GM20000 (cell line): ENCODE measurements at regions not wholly inside any gene's neighbourhood (a gene's known extent, or its start where the extent isn't known, plus 50 kb on each side); places are given as distances from the start of the nearest gene placed in this dataset.

Experiments
- DNase-seq: peaks from one replicate; pipeline ENCODE4 v3.0.0; 2012; ENCODE audit warnings: low spot score
- CTCF ChIP-seq: IDR thresholded peaks from 2 replicates; pipeline ENCODE4 v1.5.1; 2012; ENCODE audit warnings: mild to moderate bottlenecking, control low read depth; ENCODE audit errors: extremely low read depth, missing control alignments

DNA sequence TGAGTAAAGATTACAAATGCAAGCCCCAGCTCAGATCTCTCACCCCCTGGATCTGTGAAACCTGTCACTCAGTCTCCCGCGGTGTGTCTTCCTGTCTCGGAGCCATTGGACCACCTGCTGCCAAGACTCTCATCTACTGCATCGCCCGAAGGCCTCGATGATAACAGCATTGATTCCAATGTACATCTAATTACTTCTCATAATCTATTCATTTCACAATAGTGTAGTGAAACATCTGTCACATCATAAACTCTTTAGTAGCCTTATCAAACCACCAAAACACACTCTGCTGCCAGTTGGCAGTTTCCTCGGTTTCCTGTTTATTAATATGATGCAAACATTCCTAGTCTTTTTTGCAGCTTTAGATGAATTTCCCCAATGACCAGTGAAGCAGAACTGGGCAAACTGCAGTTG, 220.3 kb downstream of the POU4F1 start:
- no peak for TF ChIP-seq CTCF
- DNase-seq: no peak

DNA sequence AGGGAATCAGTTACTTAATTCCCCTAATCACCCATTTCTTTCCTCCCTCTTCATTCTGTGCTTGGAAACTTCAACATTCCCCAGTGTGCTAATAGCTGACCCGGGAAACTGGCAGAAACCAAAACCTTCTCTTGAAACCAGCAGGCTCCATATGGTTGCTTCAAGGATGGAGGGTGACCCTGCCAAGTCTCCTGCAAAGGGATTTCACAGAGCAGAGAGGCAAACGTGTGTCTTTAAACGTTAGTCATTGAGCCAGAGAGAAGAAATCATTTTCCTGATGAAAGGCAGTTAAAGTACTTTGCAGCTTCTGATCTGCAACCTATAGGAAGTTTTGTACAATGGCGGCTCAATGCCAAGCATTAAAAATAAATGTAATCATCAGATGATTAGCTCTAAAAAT, 220.9 kb downstream of the POU4F1 start:
- no peak for DNase-seq
- TF ChIP-seq CTCF: no peak

DNA sequence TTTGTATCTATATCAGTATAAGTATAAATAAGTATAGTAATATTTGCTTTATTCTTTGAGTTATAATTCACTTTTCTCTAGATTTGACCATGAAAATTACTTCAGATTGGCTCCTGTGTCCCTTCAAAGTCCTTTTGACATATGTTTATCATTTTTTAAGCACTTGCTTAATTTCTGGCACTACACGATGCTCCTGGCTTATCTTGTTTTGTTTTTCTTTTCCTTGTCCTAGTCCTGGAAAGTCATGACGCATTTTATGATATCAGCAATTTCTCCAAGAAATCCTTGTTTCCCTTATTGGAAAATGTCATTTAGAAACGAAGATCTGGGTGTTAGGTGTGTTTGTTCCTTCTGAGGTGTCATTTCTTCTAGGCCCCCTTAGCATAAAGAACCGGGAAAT, 226.5 kb downstream of the POU4F1 start:
- DNase-seq: no peak
- TF ChIP-seq CTCF: no peak

DNA sequence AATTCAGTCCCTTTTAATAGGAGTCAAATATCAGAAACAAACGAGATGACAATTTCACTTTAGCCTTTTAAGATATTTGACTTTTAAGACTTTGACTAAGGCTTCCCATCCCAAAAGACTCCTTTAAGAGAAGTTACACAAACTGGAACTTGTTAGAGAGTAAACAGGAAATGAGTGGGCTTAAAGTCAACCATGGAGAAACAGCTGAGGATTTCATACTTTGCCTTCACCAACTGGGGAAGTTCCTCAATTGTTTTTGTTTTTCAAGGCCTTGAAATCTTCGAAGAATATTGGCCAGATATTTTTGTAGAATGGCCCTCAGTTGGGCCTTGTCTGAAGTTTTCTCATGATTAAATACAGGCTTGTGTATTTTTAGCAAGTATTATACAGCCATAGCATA, 227.3 kb downstream of the POU4F1 start:
- no peak for DNase-seq
- no peak for TF ChIP-seq CTCF

GRCh38 chr13:78372581-78372980, 230.8 kb downstream of the POU4F1 start:
- TF ChIP-seq CTCF: no peak
- no peak for DNase-seq

DNA sequence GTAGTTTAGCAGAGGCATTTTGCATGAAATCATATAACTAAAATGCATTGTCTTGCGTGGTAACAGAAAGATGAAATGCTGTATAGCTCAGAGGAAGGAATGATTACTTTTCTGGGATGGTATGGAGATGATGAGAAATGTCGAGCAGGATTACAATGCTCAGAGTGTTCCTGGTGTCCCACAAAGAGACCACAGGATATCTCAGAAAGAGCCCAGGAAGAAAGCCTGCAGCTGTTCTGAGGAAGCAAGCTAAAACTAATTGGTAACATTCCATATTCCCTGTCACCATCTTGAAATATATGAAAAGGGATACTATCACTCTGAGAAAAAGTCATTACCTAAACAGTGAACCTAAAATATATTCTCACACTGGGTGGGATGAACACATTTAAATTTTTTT, 233.1 kb downstream of the POU4F1 start:
- DNase-seq: no peak
- no peak for TF ChIP-seq CTCF

DNA sequence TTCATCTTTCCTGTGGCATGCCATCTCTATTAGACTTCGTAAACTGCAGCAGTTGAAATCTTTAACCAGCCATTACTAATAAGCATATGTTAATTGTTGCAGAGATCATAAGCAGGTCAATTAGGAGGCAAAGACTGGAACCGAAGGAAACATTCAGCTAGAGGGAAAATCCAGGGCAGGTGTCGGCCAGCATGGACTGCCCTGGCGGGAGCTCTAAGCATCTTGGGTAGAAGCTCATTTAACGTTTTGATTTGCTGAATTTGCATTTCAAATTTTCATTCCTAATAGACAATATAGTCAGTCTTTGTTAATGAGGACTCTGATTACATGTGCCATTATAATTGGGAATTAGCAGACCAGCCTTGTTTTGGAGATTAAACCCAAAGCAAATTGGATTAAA, 238.6 kb downstream of the POU4F1 start:
- no peak for TF ChIP-seq CTCF
- no peak for DNase-seq

DNA sequence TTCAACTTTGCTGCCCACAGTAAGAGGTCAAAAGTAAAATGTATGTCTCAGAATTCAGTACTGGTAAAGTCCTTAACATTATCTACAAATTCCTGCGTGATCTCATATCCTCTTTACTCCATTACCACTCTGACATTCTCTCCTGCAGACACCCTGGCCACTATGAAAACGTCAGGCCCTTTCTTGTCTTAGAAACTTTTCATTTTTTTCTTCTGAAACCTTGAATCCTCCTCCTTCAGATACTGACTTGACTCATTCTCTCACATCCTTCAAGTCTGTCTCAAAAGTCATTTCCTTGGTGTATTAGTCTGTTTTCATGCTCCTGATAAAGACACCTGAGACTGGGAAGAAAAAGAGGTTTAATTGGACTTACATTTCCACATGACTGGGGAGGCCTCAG, 262.3 kb downstream of the POU4F1 start:
- DNase-seq: peak; percentile 9
- no peak for TF ChIP-seq CTCF
